Inflammatory macrophage treated with lipopolysaccharide for 1 hour (primary cell): ENCODE measurements at regions not wholly inside any gene's neighbourhood (a gene's known extent, or its start where the extent isn't known, plus 50 kb on each side); places are given as distances from the start of the nearest gene placed in this dataset.

Experiments used
- DNase-seq, 2 donors: peaks; one replicate each; pipeline ENCODE4 v3.0.0-alpha.2; 2020 to 2022

GRCh38 chr20:60097285-60097684 lies 139.1 kb downstream of the CDH26 start:
- peak; percentile 87 to 96 for DNase-seq

- no peak for DNase-seq
Observed at GRCh38 chr20:60100780-60101179, 142.6 kb downstream of the CDH26 start.

- DNase-seq = peak in 1 of 2 donors; percentile 24
Observed at GRCh38 chr20:60101201-60101890, 143.1 kb downstream of the CDH26 start.

GRCh38 chr20:60101891-60102281 lies 143.7 kb downstream of the CDH26 start:
- DNase-seq = no peak

- DNase-seq = no peak
Observed at GRCh38 chr20:60102665-60103210, 144.5 kb downstream of the CDH26 start.

- peak; percentile 67 to 97 for DNase-seq
Observed at GRCh38 chr20:60104993-60105803, 147.0 kb downstream of the CDH26 start.

GRCh38 chr20:60106186-60106585 lies 148.0 kb downstream of the CDH26 start:
- peak; percentile 59 to 83 for DNase-seq

- DNase-seq = peak; percentile 47 to 48
Observed at GRCh38 chr20:60107621-60108390, 149.6 kb downstream of the CDH26 start.

- DNase-seq = no peak
Observed at GRCh38 chr20:60108397-60108796, 150.2 kb downstream of the CDH26 start.

- DNase-seq = peak; percentile 34 to 52
Observed at GRCh38 chr20:60113024-60113724, 155.0 kb downstream of the CDH26 start.

GRCh38 chr20:60113771-60114170 lies 155.5 kb downstream of the CDH26 start:
- peak; percentile 47 to 53 for DNase-seq

- DNase-seq = peak; percentile 39 to 61
Observed at GRCh38 chr20:60115451-60115850, 157.2 kb downstream of the CDH26 start.

GRCh38 chr20:60116128-60116909 lies 158.1 kb downstream of the CDH26 start:
- no peak for DNase-seq

- peak; percentile 64 to 75 for DNase-seq
Observed at GRCh38 chr20:60117065-60117464, 158.8 kb downstream of the CDH26 start.

GRCh38 chr20:60121903-60122302 lies 163.7 kb downstream of the CDH26 start:
- no peak for DNase-seq

- DNase-seq = no peak
Observed at GRCh38 chr20:60122671-60123070, 164.4 kb downstream of the CDH26 start.

GRCh38 chr20:60123096-60123495 lies 164.9 kb downstream of the CDH26 start:
- DNase-seq = no peak

- DNase-seq = no peak
Observed at GRCh38 chr20:60123652-60124051, 165.4 kb downstream of the CDH26 start.

GRCh38 chr20:60124776-60125381 lies 166.7 kb downstream of the CDH26 start:
- DNase-seq = no peak

- no peak for DNase-seq
Observed at GRCh38 chr20:60125513-60125912, 167.3 kb downstream of the CDH26 start.

GRCh38 chr20:60126975-60127374 lies 168.8 kb downstream of the CDH26 start:
- DNase-seq = no peak
